GM12873 (cell line): ENCODE measurements at regions not wholly inside any gene's neighbourhood (a gene's known extent, or its start where the extent isn't known, plus 50 kb on each side); places are given as distances from the start of the nearest gene placed in this dataset.

Experiments
- CTCF ChIP-seq: IDR thresholded peaks from 2 replicates; pipeline ENCODE4 v1.5.1; 2012; ENCODE audit warnings: low read depth, mild to moderate bottlenecking, moderate library complexity, low read length, control low read depth; ENCODE audit not compliant: insufficient read depth; ENCODE audit errors: missing control alignments

- no peak for TF ChIP-seq CTCF
Measured at GRCh38 chr1:36707221-36707620, 224.5 kb upstream of the CSF3R start.

GRCh38 chr1:36706416-36706815 is 223.7 kb upstream of the CSF3R start:
- TF ChIP-seq CTCF = no peak

GRCh38 chr1:36705629-36706028 is 222.9 kb upstream of the CSF3R start:
- TF ChIP-seq CTCF = no peak

- peak; percentile 97 for TF ChIP-seq CTCF
Measured at GRCh38 chr1:36703526-36704208, 221.0 kb upstream of the CSF3R start.

- no peak for TF ChIP-seq CTCF
Measured at GRCh38 chr1:36702963-36703362, 220.2 kb upstream of the CSF3R start.

GRCh38 chr1:36699113-36699911 is 216.6 kb upstream of the CSF3R start:
- no peak for TF ChIP-seq CTCF

GRCh38 chr1:36697836-36698605 is 215.3 kb upstream of the CSF3R start:
- no peak for TF ChIP-seq CTCF
